ENCODE measurements at regions not wholly inside any gene's neighbourhood (a gene's known extent, or its start where the extent isn't known, plus 50 kb on each side); places are given as distances from the start of the nearest gene placed in this dataset.

DNA sequence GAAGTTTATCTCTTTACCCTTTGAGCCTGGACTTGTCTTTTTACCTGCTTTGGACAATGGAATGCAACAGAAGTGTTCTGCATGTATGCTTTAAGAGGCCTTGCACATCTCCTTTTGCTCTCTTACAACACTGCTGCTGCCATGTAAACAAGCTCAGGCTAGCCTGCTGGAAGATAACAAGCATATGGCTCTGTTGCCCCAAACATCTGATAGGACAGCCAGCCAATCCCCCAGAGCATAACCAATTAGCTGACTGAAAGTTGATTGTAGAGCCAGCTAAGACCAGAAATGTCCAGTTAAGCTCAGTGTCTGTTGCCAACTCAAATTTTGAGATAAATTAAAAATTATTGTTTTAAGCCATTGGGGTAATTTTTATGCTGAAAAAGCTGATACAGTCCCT is 510.6 kb upstream of the CNKSR2 start:
- DNase-seq (ENCODE audit: low read depth in 2 of 2) = no peak

DNA sequence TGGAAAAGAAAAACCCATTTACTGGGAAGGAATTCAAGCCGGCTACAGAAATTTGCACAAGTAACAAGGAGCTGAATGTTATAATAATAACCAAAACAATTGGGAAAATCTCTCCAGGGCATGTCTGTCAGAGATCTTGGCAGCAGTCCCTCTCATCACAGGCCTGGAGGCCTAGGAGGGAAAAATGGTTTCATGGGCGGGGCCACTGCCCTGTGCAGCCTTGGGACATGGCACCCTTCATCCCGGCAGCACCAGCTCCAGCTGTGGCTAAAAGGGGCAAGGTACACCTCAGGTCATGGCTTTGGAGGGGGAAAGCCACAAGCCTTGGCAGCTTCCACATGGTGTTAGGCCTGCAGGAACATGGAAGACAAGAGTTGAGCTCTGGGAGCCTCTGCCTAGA is 513.1 kb upstream of the CNKSR2 start:
- DNase-seq (ENCODE audit: low read depth in 2 of 2) = no peak

- no peak for DNase-seq (ENCODE audit: low read depth in 2 of 2)
Observed at GRCh38 chrX:20857746-20858145, 516.5 kb upstream of the CNKSR2 start.

DNA sequence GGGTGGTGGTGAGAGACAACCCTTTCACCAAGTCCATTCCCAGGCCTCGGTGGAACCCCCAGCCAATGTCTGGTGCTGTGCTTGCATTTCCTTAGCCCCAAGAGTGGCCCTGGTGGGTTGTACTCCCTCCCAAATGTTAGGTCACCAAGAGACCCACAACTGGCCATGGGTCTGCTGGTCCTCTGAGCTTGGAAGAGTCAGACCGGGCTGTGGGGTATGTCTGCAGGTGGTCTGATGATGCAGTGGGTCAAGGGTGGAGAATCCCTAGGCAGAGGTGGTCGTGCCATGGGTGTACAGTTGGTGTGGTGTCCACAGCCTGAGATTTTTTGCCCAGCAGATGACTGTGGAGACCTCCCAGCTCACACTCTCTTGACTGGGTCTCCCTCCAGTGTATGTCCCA is 535.7 kb upstream of the CNKSR2 start:
- no peak for DNase-seq (ENCODE audit: low read depth in 2 of 2)

DNA sequence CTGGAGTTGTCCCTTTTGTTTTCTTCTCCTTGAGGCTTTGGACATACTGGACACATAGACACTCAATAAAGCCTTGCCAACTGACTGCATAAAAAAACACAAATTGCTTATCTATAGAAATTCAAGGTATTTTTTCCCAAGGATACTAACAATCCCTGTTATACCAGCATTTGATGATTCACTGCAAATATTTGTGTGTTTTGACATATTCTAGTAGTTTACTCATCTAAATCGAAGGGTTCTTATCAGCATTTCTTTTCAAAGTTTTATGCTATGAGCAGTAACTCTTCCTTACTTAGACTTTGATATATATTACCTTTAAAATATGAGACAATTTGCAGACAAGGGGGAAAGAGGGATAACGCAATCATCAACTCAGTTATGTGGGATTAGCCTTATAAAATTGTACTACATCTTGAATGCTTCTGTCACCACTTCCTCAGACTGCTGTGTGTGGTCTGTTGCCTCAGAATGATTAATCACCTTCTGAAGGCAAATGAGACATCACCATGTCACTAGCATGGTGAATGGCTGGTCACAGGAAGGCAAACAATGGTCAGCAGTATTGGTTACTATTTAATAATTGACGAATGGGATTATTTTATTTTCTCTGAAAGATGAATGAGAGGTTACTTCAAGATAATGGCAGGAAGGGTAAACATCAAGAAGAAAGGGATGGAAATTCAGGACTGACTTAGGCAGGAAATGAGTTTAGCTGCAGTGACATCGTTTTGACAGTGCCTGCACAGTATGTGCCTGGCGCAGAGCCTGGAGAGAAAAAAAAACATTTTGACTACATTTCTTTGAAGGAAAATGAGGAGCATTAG is 544.3 kb upstream of the CNKSR2 start:
- DNase-seq (ENCODE audit: low read depth in 2 of 2) = no peak

- DNase-seq (ENCODE audit: low read depth in 2 of 2) = no peak
Observed at GRCh38 chrX:20825984-20826383, 548.2 kb upstream of the CNKSR2 start.

GRCh38 chrX:20803971-20804370 is 537.3 kb upstream of the RPS6KA3 start:
- DNase-seq (ENCODE audit: low read depth in 2 of 2) = no peak

DNA sequence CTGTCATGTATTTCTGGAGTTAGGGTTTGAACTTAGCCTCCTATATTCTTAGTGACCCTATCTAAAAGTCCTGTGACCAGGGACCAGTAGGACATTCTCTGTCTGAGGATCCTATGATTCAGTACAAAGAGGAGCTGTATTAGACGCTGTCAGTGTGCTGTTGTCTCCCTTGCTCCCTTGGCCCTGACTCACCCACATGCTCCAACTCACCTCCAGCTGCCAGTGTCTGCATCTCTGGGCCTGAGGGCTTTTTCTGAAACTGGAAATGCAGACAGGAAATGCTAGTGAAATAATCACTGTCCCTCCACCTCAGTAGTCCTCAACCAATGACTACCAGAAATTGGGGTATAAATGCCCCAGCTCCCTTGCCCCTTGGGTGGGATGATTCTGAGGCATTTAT is 535.3 kb upstream of the RPS6KA3 start:
- no peak for DNase-seq (ENCODE audit: low read depth in 2 of 2)

GRCh38 chrX:20796450-20796849 is 529.7 kb upstream of the RPS6KA3 start:
- DNase-seq (ENCODE audit: low read depth in 2 of 2) = no peak

DNA sequence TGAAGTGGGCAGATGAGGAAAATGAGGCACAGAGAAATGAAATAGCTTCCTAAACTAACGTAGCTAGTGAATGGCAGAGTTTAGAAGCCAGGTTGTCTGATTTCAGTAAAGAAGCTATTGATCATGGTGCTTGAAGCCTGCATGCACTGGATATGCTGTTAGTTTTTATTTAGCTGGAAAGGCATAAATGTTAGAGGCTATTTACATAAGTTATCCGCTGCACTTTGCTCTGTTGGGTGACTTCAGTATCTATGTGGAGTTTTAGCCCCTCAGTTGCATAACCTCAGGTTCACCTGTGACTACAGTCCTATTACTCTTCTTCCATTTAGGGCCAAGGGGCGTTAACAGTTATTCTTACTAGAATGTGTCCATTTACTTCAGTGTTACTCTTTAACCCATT is 522.4 kb upstream of the RPS6KA3 start:
- no peak for DNase-seq (ENCODE audit: low read depth in 2 of 2)

DNA sequence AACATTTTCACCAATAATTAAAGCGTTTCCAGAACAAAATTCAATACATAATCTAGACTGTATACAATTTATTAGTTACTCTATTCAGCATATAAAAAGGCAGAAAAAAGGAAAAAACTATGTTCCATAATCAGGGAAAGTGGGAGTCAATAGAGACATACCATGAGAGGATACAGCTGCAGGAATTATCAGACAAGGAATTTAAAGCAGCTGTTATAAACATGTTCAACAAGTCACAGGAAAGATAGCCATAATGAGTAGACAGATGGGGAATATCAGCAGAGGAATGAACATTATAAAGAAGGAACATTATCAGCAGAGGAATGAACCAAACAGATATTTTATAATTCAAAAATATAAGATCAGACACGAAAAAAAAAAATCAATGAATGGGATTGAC is 500.6 kb upstream of the RPS6KA3 start:
- no peak for DNase-seq (ENCODE audit: low read depth in 2 of 2)

GRCh38 chrX:20756585-20756984 is 489.9 kb upstream of the RPS6KA3 start:
- no peak for DNase-seq (ENCODE audit: low read depth in 2 of 2)

DNA sequence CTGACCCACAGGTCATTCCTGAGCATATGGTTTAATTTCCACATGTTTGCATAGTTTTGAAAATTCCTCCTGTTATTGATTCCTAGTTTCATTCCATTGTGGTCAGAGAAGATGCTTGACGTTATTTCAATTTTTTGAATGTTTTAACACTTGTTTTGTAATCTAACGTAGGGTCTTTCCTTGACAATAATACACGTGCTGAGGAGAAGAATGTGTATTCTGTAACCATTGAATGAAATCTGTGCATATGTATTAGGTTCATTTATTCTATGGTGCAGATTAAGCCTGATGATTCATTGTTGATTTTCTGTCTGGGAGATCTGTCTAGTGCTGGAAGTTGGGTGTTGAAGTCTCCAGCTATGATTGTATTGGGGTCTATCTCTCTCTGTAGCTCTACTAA is 486.4 kb upstream of the RPS6KA3 start:
- DNase-seq (ENCODE audit: low read depth in 2 of 2) = no peak

DNA sequence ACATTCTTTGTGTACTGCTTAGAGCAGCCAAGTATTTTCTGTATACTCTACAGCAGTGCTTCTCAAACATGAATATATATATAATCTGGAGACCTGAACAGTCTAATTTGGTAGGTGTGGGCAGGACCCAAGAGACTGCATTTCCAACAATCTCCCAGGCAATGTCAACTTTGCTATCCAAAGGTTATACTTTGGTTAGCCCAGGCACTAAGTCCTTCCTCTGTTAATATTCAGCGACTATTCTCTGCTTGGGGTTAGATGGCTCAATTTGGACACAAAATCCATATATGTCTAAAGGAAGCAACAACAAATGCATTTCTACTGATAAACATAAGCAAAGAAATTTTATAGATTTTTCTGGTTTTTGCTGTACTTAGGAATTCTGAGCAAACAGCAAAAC is 480.0 kb upstream of the RPS6KA3 start:
- DNase-seq (ENCODE audit: low read depth in 2 of 2) = no peak

DNA sequence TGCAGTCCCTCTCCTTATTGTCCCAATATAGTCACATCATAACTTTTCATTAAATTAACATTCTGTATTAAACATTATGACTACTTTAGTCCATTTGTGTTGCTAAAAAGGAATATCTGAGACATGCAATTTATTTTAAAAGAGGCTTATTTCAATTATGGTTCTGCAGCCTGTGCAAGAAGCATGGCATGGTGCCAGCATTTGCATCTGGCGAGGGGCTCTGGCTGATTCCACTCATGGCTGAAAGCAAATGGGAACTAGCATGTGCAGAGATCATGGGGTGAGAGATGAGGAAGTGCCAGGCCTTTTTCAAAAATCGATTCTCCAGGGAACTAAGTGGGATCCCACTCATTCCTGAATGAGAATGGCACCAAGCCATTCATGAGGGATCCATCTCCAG is 476.3 kb upstream of the RPS6KA3 start:
- DNase-seq (ENCODE audit: low read depth in 2 of 2) = no peak

DNA sequence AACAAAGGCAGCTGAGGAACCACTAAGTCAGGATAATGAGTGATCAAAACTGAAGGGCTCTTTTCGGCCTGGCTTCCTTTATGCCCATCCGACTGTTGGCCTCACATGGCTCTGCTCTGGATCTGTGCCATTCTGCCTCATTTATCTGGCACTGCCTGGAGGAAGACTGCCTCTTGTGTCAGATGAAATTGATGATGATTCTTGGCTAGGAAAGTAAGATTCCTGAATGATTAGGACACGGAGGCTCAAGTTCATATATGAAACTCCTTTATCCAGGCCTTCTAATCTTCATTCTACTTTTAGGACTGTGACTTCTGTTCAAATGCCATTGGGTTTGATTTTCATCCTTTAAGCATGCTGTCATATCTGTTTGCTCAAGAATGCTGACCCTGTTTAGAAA is 475.4 kb upstream of the RPS6KA3 start:
- no peak for DNase-seq (ENCODE audit: low read depth in 2 of 2)

DNA sequence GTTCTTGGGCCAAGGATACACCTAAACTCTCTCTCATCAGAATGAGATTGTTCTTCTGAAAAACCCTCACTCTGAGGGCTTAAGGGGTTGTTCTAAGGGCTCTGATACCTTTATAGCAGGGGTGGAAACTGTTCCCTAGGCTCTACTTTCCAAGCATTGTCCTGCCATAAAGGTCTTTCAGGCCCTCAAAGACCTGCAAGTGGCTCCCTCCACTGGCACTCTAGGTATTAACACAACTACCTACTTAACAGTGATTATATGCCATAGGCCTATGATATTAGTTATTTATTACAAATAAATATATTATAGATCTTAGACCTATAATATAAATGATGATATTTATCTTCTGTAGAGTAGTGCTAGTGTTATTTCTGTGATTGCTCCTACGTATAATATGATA is 473.7 kb upstream of the RPS6KA3 start:
- DNase-seq (ENCODE audit: low read depth in 2 of 2) = no peak

DNA sequence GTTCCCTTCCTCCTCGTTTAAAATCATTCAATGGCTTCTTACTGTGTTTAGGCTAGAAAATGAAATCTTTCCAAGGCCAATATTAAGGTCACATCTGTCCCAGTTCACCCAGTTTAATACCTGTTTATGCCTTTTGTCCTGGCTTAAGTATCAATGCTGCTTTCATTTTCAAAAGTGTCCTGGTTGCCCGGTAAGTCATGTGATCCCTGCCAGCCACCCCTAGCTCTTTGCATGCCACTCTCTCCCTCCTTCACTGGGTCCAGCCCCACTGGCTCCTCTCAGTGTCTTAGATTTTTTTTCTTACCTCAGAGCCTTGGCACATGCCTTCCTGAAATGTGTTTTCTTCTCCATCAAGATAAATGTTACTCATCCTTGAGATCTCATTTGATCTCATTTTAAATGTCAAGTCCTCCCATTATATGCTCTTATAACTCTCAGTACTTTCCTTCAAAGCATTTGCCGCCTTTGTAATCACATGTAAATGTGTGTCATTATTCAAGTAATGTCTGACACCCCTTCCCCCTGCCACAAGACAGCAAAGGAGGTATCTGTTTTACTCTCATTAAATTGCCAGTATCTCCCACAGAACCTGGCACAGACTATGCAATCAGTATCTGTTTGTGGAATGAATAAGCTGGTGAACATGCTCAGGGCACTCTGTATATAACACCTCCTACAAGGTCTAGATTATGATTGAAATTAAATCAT is 472.5 kb upstream of the RPS6KA3 start:
- no peak for DNase-seq (ENCODE audit: low read depth in 2 of 2)

DNA sequence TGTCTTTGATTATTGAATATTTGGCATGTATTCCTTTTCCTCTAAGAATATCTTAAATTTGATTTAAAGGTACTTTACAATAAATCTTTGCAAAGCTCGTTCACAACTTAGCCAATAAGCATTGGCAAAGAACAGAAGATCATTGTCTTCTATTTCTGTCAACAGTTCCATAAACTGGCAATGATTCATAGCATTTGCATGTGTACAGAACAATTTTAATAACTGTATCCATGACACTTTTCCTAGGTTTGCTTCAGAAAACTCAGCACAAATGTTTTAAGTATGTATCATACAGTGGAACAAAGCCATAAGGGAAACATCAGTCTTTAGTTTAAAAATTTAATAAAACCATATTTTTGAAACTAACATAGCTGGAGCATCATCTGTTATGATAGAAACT is 462.7 kb upstream of the RPS6KA3 start:
- DNase-seq (ENCODE audit: low read depth in 2 of 2) = no peak

GRCh38 chrX:20727447-20727846 is 460.7 kb upstream of the RPS6KA3 start:
- no peak for DNase-seq (ENCODE audit: low read depth in 2 of 2)

DNA sequence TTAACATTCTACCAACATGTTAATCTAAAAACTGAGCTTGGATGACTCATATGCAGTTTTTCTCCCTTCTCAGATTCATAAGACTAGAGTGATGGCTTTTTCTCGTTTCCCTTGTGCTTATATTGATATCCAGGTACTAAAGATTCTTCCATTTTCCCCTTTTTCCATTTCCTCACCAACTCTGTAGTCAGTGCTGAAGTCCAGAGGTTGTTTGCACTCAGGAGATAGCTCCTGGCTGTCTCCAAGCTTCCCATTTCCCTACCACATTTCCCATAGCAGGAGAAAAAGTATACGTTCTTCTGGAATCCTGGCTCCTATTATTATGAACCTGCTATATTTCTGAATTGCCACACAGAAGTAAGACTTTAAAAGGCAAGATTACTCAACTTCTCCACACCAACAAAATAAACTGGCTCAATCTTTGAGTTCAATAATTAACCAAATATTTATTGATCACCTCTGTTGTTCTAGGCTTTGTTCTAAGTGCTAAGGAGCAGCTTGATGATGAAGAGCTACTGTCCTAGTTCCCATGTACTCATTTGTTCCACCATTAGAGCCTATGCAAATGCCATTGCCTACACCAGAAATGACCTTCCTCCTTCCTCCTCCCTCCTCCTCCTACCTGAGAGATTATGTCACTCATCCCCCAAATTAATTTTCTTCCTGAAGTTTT is 454.4 kb upstream of the RPS6KA3 start:
- DNase-seq (ENCODE audit: low read depth in 2 of 2) = no peak

- DNase-seq (ENCODE audit: low read depth in 2 of 2) = no peak
Observed at GRCh38 chrX:20718592-20719380, 452.1 kb upstream of the RPS6KA3 start.

All from lung microvascular endothelial cell (primary cell).